GM21526 (cell line): ENCODE measurements at regions not wholly inside any gene's neighbourhood (a gene's known extent, or its start where the extent isn't known, plus 50 kb on each side); places are given as distances from the start of the nearest gene placed in this dataset.
"Not testable (repeated sequence)": the region's sequence is repeated elsewhere in the genome, so short reads cannot be mapped to it uniquely, and the experiment has no call there.

Experiments used
- ATAC-seq: cut with Tn5 transposase; IDR thresholded peaks from one replicate; pipeline ENCODE4 v1.9.1; 2021; ENCODE audit warnings: moderate library complexity; ENCODE audit not compliant: unreplicated experiment, low FRiP score

DNA sequence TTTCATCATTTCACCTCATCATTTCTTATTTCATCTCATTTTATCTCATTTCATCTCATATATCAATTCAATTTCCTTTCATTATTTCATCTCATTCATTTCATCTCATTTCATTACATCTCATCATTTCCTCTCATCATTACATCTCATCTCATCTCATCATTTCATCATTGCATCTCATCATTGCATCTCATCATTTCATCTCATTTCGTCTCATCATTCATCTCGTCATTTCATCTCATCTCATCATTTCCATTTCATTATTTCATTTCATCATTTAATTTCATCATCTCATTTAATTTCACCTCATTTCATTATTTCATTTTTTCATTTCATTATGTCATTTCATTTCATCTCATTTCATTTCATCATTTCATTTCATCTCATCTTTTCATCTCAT is 168.5 kb upstream of the FAM72C start:
- ATAC-seq: not testable (repeated sequence)

DNA sequence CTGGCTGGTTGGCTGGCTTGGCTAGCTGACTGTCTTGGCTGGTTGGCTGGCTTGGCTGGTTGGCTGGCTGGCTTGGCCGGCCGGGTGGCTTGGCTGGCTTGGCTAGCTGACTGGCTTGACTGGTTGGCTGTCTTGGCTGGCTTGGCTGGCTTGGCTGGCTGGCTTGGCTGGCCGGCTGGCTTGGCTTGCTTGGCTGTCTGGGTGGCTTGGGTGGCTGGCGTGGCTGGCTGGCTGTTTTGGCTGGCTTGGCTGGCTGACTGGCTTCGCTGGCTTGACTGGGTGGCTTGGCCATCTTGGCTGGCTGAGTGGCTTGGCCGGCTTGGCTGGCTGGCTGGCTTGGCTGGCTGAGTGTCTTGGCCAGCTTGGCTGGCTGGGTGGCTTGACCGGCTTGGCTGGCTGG is 133.2 kb upstream of the FAM72C start:
- ATAC-seq: not testable (repeated sequence)

DNA sequence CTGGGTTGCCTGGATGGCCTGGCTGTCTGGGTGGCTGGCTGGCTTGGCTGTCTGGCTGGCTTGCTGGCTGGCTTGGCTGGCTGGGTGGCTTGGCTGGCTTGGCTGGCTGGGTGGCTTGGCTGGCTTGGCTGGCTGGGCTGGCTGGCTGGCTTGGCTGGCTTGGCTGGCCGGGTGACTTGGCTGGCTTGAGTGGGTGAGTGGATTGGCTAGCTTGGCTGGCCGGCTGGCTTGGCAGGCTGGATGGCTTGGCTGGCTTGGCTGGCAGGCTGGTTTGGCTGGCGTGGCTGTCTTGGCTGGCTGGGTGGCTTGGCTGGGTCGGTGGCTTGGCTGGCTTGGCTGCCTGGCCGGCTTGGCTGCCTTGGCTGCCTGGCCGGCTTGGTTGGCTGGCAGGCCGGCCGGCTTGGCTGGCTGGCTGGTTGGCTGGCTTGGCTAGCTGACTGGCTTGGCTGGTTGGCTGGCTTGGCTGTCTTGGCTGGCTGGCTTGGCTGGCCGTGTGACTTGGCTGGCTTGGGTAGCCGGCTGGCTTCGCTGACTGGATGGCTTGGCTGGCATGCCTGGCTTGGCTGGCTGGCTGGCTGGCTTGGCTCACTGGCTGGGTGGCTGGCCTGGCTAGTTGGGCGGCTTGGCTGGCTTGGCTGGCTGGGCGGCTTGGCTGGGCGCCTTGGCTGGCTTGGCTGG is 132.4 kb upstream of the FAM72C start:
- not testable (repeated sequence) for ATAC-seq

DNA sequence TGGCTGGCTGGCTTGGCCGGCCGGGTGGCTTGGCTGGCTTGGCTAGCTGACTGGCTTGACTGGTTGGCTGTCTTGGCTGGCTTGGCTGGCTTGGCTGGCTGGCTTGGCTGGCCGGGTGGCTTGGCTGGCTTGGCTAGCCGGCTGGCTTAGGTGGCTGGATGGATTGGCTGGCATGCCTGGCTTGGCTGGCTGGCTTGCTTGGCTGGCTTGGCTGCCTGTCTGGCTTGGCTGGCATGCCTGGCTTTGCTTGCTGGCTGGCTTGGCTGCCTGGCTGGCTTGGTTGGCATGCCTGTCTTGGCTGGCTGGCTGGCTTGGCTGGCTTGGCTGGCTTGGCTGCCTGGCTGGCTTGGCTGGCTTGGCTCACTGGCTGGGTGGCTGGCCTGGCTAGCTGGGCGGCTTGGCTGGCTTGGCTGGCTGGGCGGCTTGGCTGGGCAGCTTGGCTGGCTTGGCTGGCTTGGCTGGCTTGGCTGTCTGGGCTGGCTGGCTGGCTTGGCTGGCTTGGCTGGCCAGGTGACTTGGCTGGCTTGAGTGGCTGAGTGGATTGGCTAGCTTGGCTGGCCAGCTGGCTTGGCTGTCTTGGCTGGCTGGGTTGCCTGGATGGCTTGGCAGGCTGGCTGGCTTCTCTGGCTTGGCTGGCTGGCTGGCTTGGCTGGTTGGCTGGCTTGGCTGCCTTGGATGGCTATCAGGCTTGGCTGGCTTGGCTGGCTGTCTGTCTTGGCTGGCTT is 131.5 kb upstream of the FAM72C start:
- not testable (repeated sequence) for ATAC-seq

DNA sequence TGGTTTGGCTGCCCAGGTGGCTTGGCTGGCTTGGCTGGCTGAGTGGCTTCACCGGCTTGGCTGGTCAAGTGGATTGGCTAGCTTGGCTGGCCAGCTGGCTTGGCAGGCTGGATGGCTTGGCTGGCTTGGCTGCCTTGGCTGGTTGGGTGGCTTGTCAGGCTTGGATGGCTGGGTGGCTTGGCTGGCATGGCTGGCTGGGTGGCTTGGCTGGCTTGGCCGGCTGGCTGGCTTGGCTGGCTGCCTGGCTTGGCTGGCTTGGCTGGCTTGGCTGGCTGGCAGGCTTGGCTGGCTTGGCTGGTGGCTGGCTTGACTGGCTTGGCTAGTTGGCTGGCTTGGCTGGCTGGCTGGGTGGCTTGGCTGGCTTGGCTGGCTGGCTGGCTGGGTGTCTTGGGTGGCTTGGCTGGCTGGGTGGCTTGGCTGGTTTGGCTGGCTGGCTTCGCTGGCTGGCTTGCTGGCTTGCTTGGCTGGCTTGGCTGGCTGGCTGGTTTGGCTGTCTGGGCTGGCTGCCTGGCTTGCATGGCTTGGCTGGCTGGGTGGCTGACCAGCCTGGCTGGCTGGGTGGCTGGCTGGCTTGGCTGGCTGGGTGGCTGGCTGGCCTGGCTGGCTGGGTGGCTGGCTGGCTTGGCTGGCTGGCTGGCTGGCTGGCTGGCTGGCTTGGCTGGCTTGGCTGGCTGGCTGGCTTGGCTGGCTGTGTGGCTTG is 130.4 kb upstream of the FAM72C start:
- ATAC-seq: not testable (repeated sequence)

DNA sequence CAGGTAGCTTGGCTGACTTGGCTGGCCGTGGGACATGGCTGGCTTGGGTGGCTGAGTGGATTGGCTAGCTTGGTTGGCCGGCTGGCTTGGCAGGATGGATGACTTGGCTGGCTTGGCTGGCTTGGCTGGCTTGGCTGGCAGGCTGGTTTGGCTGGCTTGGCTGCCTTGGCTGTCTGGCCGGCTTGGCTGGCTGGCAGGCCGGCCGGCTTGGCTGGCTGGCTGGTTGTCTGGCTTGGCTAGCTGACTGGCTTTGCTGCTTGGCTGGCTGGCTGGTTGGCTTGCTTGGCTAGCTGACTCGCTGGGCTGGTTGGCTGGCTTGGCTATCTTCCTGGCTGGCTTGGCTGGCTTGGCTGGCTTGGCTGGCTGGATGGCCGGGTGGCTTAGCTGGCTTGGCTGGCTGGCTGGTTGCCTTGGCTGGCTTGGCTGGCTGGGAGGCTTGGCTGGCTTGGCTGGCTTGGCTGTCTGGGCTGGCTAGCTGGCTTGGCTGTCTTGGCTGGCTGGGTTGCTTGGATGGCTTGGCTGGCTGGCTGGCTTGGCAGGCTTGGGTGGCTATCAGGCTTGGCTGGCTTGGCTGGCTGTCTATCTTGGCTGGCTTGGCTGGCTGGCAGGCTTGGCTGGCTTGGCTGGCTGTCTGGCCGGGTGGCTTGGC is 129.7 kb upstream of the FAM72C start:
- ATAC-seq: no peak

DNA sequence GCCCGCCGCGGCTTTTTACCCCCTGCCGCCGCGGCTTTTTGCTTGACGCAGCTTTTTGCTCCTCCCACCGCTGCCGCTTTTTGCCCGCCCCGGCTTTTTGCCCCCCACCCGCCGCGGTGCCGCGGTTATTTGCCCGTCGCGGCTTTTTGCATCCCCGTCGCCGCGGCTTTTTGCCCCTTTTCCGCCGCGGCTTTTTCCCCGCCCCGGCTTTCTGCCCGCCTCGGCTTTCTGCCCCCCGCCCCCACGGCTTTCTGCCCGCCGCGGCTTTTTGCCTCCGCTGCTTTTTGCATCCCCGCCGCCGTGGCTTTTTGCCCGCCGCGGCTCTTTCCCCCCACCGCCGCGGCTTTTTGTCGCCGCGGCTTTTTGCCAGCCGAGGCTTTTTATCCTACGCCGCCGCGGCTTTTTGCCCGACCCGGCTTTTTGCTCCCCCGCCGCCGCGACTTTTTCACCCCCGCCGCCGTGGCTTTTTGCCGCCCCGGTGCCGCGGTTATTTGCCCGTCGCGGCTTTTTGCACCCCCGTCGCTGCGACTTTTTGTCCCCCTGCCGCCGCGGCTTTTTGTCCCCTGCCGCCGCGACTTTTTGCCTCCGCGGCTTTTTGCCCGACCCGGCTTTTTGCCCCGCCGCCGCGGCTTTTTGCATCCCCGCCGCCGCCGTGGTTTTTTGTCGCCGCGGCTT is 105.5 kb upstream of the FAM72C start:
- not testable (repeated sequence) for ATAC-seq

DNA sequence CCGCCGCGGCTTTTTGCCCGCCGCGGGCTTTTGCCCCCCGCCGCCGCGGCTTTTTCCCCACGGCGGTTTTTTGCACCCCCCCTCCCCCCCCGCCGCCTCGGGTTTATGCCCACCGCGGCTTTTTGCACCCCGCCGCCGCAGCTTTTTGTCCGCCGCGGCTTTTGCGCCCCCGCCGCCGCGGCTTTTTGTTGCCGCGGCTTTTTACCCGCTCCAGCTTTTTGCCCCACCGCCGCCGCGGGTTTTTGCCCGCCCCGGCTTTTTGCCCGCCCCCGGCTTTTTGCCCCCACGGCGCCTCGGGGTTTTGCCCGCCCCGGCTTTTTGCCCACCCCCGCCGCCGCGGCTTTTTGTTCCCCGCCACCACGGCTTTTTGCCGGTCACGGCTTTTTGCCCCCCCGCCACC is 104.9 kb upstream of the FAM72C start:
- ATAC-seq: not testable (repeated sequence)

DNA sequence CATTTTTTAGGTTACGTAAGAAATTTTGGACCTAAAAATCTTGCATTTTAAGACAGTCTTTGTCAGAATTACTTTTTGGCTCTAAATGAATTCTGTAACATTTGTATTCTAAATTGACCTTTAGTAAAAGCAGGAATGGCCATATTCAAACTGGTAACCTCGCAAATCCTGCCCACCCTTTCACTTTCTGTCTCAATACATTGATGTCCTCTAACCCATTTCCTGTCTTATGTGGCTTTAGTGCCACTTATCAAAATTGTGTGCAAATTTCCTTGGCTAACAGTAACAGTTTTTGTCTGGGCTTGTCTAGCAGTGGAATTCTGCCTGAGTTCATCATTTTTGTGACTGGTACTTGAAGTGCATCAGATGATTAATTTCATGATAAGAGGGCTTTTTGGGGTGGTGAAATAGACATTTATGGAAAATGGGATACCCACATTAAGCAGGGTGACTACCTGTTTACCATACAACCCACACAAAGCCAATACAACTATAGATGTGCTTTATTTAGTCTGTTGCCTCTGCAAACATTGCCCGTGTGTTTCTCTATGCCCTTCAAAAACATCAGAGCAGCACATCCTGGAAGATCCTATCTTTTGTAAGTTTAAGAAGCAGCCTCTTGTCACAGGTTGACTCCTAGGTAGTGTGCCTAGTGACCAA is 98.7 kb upstream of the FAM72C start:
- not testable (repeated sequence) for ATAC-seq

DNA sequence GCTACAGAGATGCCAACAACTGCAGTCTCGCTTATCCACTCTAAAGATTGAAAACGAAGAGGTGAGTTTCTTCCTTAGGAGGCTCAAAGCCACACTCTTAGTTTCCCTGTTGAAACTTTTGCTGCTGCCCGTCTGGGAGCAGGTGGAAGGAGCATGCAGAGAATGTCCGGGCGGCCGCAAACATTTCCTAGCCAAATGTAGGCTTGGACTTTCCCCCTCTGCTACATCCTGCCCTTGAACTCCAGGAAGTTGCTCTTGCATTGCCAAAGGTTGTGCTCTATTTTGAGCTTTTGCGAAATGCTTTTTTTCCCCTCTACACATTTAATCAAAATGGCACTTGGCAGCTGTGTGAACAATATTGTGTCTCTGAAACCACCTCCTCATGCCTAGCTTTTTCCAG is 95.3 kb upstream of the FAM72C start:
- not testable (repeated sequence) for ATAC-seq

DNA sequence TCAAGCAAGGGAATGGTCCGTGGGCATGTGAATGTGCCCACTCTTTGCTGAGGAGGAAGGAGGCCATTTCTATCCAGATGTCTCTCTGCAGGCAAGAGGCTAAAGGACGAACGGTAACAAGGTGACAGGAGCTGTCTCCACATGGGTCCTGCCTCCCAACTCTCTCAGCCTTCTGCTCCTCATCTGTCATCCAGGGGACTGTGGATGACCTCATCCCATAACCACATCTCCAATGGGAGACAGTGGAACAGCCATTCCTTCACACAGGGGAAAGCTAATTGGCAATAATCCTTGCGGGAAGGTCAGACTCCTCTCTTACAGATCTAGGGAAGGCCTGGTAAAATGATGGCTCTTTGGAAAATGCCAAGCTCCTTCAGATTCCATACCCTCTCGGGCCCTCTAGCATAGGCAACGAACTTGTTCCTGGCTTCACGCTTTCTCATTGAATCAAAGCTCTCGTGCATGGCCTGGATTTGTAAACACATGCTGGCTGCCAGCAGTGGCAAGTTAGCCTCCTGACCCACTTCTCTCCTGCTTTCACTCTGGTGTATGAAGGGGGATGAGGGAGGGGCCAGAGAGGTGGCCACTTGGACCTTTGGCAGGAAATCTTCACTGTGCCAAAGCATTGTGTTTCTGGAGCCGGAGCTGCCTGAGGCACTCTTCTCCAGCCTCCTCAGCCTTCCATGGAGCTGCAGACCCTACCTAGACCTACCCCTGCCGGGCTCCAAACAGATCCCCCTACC is 94.5 kb upstream of the FAM72C start:
- not testable (repeated sequence) for ATAC-seq

DNA sequence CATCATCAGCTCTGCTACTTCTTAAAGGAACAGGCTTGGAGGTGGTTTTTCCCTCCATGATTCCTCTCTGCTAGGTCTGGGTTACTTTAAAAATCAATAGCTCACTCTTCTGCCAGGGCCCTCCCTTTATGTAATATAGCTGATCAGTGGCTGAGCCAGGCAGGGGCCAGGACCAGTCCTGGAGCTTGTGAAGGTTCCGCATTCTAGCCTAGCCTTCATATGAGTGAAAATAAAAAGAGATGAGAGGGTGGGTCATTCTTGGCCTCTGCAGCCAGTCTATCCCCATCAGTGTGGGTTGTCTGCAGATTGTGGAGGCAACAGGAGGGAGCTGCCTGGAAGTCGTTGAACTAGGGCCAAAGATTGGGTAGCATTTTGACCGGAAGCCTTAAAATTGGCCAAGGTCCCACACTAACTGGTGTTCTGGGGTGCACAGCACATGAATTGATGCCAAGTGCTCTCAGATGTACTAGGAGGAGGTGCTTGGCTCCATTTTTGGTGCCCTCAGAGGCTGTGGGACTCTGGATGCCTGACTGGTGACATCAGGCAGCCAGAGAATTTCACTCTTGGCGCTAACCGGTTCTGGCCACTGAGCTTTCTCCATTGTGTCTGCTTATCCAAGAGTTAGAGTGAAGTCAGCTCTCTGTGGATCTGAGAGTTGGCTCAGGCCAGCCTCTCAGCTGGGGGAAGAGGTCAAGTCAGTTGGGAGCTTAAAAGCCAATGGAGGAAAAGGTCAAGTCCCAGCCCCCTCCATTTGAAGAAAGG is 93.7 kb upstream of the FAM72C start:
- not testable (repeated sequence) for ATAC-seq

DNA sequence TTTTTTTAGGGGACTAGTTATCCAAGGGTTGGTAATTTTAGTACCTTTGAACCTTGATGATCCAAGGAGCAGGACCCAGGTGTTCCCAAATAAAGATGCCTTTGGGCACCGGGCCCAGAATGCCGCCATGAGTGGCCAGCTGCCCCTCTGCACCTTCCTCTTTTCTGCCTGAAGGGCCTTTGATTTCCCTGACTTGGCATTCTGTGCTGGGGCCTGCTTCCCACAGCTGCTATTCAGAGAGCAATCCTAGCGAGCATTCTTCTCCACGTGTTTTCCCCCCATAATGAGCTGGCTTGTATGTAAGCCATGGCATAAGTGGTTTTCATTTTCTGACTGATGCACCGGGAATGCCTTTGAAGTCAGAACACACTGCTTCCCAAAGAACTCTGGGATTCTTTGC is 77.6 kb upstream of the FAM72C start:
- not testable (repeated sequence) for ATAC-seq

DNA sequence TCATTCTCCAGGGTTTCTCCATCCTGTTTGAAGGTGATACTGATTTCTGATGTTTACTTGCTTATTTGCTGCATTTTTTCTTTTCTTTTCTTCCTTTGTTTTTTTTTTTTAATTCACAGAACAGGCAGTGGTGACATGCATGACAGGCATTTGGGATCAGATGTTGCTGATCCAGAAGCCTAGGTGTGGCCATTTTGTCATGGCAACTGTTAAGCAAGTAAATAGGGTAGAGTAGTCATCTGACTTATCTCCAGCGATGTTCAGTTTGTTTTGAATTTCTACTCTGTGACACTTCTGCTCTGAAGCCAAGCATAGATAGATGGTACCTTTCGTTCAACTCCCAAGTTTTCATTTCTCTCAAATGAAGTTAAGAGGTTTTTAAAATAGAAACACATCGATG is 74.9 kb upstream of the FAM72C start:
- ATAC-seq: not testable (repeated sequence)

DNA sequence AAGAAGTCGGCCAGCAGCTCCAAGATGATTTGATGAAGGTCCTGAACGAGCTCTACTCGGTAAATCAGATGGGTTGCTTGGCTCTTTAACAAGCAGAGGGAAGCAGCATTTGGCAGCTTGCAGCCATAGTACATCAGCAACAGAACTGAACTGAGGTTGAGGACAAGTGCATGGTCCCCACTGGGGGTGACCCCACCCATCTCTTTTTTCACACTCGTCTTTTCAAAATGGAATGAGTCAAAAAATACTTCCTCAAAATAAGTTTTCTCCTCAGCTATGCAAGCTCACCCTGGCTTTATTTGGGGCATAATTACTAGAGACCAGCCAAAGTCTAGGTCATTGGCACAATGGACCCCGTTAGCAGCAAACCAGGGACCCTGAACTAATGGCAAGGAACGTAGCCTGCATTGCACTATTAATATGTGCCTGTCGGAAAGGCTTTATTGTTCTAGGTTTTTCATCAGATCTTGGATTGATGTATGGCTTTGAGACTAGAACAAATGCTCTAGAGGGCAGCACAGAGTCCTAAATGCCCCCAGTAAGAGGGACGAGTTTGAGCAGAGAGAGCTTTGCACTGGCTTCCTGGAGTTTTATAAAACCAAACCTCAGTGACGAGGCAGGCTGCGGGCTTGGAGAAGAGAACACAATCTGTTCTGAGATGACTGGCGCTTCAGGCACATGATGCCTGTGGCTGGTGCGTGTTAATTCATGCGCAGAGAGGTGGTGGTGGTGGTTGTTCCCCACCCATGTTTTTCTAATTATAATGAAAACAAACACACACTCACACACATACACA is 74.2 kb upstream of the FAM72C start:
- ATAC-seq: not testable (repeated sequence)

DNA sequence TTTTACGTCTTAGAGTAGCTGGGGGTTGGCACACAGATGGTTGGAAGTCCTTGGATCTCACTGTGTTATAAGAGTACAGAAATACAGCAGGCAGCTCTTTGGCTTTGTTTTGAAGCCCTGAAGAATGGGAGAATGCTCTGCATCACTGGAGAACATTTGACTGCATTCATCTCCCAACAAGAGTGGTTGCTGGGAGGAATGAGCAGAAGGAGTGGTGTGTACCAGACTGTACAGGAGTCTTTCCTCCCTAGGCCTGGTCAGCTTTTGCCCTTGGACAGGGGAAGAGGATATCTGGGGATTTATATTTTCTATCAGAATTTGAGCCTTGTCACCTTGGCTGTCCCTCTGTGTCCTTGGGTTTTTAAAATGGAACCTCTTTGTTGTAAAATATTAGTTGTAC is 70.5 kb upstream of the FAM72C start:
- not testable (repeated sequence) for ATAC-seq

DNA sequence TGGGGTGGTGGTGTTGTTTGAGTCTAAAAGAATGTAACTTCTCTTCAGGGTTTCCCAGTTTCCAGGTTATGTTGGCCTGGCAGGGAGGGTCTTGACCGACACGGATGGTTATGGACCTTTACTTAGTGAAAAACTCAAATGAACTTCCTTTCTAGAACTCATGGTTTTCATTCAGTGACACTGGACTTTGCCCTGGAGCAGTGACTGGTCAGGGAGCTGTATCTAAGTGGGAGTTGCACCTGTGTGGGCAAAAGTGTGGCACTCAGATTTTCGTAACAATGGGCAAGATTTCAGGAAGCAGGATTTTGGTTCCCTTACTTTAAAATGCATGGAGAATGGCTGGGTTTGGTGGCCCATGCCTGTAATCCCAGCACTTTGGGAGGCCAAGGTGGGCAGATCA is 68.5 kb upstream of the FAM72C start:
- not testable (repeated sequence) for ATAC-seq

DNA sequence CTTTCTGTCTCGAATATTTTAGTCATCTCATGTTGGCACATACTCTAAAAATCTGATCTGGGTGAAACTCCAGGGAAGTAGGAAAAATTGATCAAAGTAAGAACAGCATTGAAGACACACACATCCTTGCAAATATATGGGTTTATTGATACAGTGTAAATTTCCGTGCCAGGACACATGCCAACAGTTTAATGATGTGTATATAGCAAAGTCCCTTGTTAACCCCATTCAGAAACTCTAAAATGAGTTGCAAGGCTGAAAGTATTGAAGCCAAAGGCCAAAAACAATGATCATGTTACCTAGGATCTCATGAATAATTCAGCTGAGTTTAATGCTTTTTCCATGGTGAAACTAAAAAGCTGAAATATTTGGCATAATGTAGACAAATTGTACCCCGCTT is 62.3 kb upstream of the FAM72C start:
- ATAC-seq: not testable (repeated sequence)
